SK-N-SH treated with all-trans-retinoic acid at 6 μM for 48 hours (cell line): ENCODE measurements at regions not wholly inside any gene's neighbourhood (a gene's known extent, or its start where the extent isn't known, plus 50 kb on each side); places are given as distances from the start of the nearest gene placed in this dataset.

Source experiments
- ATAC-seq: fragments of 200-7000 bp; cut with Tn5 transposase; 3 replicates; pipeline ENCODE4 v1.9.1; 2020; ENCODE audit warnings: mild to moderate bottlenecking, moderate library complexity
- ARNTL ChIP-seq: fragments of 450-650 bp; formaldehyde crosslinking; IDR thresholded peaks from 2 replicates; pipeline ENCODE4 v1.5.0; 2020; ENCODE audit warnings: low read depth, mild to moderate bottlenecking, moderate library complexity, borderline replicate concordance
- BACH2 ChIP-seq: fragments of 250-450 bp; sonication (Bioruptor Pico); IDR thresholded peaks from 2 replicates; pipeline ENCODE4 v1.9.0; 2021; ENCODE audit warnings: mild to moderate bottlenecking, borderline replicate concordance
- CSDC2 ChIP-seq: fragments of 250-450 bp; sonication (Bioruptor Pico); IDR thresholded peaks from 2 replicates; pipeline ENCODE4 v1.5.0; 2020; ENCODE audit warnings: mild to moderate bottlenecking, moderate library complexity
- ESRRG ChIP-seq: fragments of 250-450 bp; sonication (Bioruptor Pico); IDR thresholded peaks from 2 replicates; pipeline ENCODE4 v1.6.1; 2021; ENCODE audit warnings: mild to moderate bottlenecking
- GLIS3 ChIP-seq: fragments of 250-450 bp; sonication (Bioruptor Pico); IDR thresholded peaks from 2 replicates; pipeline ENCODE4 v1.5.0; 2020; ENCODE audit warnings: mild to moderate bottlenecking, moderate library complexity
- ISL1 ChIP-seq: fragments of 250-450 bp; sonication (Bioruptor Pico); IDR thresholded peaks from 2 replicates; pipeline ENCODE4 v2.1.2; 2022; ENCODE audit warnings: mild to moderate bottlenecking, moderate library complexity
- OSR1 ChIP-seq: fragments of 250-450 bp; sonication (Bioruptor Pico); IDR thresholded peaks from 2 replicates; pipeline ENCODE4 v1.8.0; 2022; ENCODE audit warnings: moderate library complexity, mild to moderate bottlenecking, inconsistent platforms
- PPARA ChIP-seq: fragments of 250-450 bp; sonication (Bioruptor Pico); IDR thresholded peaks from 2 replicates; pipeline ENCODE4 v1.5.0; 2020; ENCODE audit warnings: mild to moderate bottlenecking, borderline replicate concordance
- RARB ChIP-seq: fragments of 250-450 bp; sonication (Bioruptor Pico); IDR thresholded peaks from 2 replicates; pipeline ENCODE4 v1.8.0; 2021; ENCODE audit warnings: mild to moderate bottlenecking, moderate library complexity
- SNAI2 ChIP-seq: fragments of 250-450 bp; sonication (Bioruptor Pico); IDR thresholded peaks from 2 replicates; pipeline ENCODE4 v1.5.0; 2020; ENCODE audit warnings: mild to moderate bottlenecking, moderate library complexity
- TOX ChIP-seq: fragments of 250-450 bp; sonication (Bioruptor Pico); IDR thresholded peaks from 2 replicates; pipeline ENCODE4 v1.8.0; 2021; ENCODE audit warnings: mild to moderate bottlenecking, moderate library complexity, borderline replicate concordance
- ZC3H10 ChIP-seq: fragments of 250-450 bp; sonication (Bioruptor Pico); IDR thresholded peaks from 2 replicates; pipeline ENCODE4 v1.5.1; 2021; ENCODE audit warnings: mild to moderate bottlenecking, moderate library complexity
- ZFP3 ChIP-seq: fragments of 250-450 bp; sonication (Bioruptor Pico); IDR thresholded peaks from 2 replicates; pipeline ENCODE4 v1.5.0; 2020; ENCODE audit warnings: mild to moderate bottlenecking, moderate library complexity
- ZFP30 ChIP-seq: fragments of 450-650 bp; formaldehyde crosslinking; IDR thresholded peaks from 2 replicates; pipeline ENCODE4 v1.5.0; 2022; ENCODE audit warnings: mild to moderate bottlenecking, moderate library complexity
- ZNF565 ChIP-seq: fragments of 450-650 bp; formaldehyde crosslinking; conservative IDR thresholded peaks from 2 replicates; pipeline ENCODE4 v1.5.0; 2020; ENCODE audit warnings: low read depth, mild to moderate bottlenecking, moderate library complexity
- ZNF70 ChIP-seq: fragments of 450-650 bp; formaldehyde crosslinking; IDR thresholded peaks from 2 replicates; pipeline ENCODE4 v1.5.0; 2020; ENCODE audit warnings: mild to moderate bottlenecking, moderate library complexity
- TF ChIP-seq, protein P1 (sequence below): fragments of 250-450 bp; sonication (Bioruptor Pico); IDR thresholded peaks from 2 replicates; pipeline ENCODE4 v1.5.1; 2021; ENCODE audit warnings: mild to moderate bottlenecking, moderate library complexity
- TF ChIP-seq, protein P2 (sequence below): fragments of 250-450 bp; sonication (Bioruptor Pico); IDR thresholded peaks from 2 replicates; pipeline ENCODE4 v1.5.0; 2020; ENCODE audit warnings: mild to moderate bottlenecking, moderate library complexity
- TF ChIP-seq, protein P3 (sequence below): fragments of 250-450 bp; sonication (Bioruptor Pico); IDR thresholded peaks from 2 replicates; pipeline ENCODE4 v1.5.1; 2020; ENCODE audit warnings: low read depth, mild to moderate bottlenecking, moderate library complexity
- TF ChIP-seq, protein P4 (sequence below): fragments of 250-450 bp; sonication (Bioruptor Pico); IDR thresholded peaks from 2 replicates; pipeline ENCODE4 v1.8.0; 2021; ENCODE audit warnings: low read depth, mild to moderate bottlenecking, moderate library complexity, borderline replicate concordance
- TF ChIP-seq, protein P5 (sequence below): fragments of 250-450 bp; sonication (Bioruptor Pico); IDR thresholded peaks from 2 replicates; pipeline ENCODE4 v1.8.0; 2020; ENCODE audit warnings: mild to moderate bottlenecking, moderate library complexity, borderline replicate concordance

DNA sequence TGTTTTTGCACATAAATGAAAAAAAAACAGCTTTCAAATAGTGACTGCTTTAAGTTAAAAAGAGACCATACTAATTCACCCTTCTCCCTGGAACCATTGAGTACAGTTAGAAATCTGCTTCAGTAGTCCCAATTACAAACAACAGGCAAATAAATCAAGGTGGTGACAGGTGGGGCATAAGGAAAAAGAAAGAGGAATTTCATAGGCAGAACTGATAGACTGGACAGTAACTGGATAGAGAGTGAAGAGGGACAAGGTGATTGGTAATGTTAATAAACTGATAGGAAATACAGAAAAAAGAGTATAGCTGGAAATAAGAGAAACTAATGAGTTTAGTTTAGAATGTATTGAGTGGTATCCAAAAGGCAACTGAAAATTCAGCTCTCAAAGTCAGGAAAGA is 56.0 kb downstream of the SLC41A2 start:
- TF ChIP-seq ZFP3 (CRISPR knock-in tag) (no peak), ZC3H10 (CRISPR knock-in tag) (no peak), ZNF70 (CRISPR knock-in tag) (no peak), GLIS3 (no peak), ISL1 (CRISPR knock-in tag) (no peak), ESRRG (no peak), OSR1 (CRISPR knock-in tag) (no peak), SNAI2 (CRISPR knock-in tag) (no peak)
- TF ChIP-seq, protein P1, sequence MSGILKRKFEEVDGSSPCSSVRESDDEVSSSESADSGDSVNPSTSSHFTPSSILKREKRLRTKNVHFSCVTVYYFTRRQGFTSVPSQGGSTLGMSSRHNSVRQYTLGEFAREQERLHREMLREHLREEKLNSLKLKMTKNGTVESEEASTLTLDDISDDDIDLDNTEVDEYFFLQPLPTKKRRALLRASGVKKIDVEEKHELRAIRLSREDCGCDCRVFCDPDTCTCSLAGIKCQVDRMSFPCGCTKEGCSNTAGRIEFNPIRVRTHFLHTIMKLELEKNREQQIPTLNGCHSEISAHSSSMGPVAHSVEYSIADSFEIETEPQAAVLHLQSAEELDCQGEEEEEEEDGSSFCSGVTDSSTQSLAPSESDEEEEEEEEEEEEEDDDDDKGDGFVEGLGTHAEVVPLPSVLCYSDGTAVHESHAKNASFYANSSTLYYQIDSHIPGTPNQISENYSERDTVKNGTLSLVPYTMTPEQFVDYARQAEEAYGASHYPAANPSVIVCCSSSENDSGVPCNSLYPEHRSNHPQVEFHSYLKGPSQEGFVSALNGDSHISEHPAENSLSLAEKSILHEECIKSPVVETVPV (CRISPR knock-in tag), result no peak
- TF ChIP-seq, protein P2, sequence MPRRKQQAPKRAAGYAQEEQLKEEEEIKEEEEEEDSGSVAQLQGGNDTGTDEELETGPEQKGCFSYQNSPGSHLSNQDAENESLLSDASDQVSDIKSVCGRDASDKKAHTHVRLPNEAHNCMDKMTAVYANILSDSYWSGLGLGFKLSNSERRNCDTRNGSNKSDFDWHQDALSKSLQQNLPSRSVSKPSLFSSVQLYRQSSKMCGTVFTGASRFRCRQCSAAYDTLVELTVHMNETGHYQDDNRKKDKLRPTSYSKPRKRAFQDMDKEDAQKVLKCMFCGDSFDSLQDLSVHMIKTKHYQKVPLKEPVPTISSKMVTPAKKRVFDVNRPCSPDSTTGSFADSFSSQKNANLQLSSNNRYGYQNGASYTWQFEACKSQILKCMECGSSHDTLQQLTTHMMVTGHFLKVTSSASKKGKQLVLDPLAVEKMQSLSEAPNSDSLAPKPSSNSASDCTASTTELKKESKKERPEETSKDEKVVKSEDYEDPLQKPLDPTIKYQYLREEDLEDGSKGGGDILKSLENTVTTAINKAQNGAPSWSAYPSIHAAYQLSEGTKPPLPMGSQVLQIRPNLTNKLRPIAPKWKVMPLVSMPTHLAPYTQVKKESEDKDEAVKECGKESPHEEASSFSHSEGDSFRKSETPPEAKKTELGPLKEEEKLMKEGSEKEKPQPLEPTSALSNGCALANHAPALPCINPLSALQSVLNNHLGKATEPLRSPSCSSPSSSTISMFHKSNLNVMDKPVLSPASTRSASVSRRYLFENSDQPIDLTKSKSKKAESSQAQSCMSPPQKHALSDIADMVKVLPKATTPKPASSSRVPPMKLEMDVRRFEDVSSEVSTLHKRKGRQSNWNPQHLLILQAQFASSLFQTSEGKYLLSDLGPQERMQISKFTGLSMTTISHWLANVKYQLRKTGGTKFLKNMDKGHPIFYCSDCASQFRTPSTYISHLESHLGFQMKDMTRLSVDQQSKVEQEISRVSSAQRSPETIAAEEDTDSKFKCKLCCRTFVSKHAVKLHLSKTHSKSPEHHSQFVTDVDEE, result no peak
- TF ChIP-seq, protein P3, sequence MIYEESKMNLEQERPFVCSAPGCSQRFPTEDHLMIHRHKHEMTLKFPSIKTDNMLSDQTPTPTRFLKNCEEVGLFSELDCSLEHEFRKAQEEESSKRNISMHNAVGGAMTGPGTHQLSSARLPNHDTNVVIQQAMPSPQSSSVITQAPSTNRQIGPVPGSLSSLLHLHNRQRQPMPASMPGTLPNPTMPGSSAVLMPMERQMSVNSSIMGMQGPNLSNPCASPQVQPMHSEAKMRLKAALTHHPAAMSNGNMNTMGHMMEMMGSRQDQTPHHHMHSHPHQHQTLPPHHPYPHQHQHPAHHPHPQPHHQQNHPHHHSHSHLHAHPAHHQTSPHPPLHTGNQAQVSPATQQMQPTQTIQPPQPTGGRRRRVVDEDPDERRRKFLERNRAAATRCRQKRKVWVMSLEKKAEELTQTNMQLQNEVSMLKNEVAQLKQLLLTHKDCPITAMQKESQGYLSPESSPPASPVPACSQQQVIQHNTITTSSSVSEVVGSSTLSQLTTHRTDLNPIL (CRISPR knock-in tag), result no peak
- no peak for ATAC-seq

DNA sequence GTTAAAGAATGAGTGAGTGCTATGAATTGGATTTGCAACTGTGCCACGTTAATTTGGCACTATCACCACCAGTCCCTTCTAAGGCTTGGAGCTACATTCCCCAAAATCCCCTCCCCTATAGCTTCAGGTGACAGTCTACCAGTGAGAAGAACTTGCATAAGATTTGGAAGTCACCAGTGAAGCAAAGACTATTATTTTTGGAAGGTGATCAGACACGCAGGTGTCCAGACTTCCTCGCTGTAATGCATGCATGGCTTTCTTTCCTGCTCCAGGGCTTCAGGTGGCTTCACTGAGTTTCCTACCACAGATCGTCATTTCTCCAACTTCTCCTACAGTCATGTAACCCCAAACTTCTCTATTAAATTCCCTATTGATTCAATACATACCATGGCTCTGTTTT is 61.4 kb downstream of the SLC41A2 start:
- TF ChIP-seq, protein P1 (CRISPR knock-in tag), result no peak
- TF ChIP-seq OSR1 (CRISPR knock-in tag), result no peak
- TF ChIP-seq ZFP30 (CRISPR knock-in tag), result no peak
- no peak for TF ChIP-seq ESRRG
- TF ChIP-seq ZC3H10 (CRISPR knock-in tag), result no peak
- no peak for TF ChIP-seq ZFP3 (CRISPR knock-in tag)
- TF ChIP-seq ISL1 (CRISPR knock-in tag), result no peak
- TF ChIP-seq, protein P4, sequence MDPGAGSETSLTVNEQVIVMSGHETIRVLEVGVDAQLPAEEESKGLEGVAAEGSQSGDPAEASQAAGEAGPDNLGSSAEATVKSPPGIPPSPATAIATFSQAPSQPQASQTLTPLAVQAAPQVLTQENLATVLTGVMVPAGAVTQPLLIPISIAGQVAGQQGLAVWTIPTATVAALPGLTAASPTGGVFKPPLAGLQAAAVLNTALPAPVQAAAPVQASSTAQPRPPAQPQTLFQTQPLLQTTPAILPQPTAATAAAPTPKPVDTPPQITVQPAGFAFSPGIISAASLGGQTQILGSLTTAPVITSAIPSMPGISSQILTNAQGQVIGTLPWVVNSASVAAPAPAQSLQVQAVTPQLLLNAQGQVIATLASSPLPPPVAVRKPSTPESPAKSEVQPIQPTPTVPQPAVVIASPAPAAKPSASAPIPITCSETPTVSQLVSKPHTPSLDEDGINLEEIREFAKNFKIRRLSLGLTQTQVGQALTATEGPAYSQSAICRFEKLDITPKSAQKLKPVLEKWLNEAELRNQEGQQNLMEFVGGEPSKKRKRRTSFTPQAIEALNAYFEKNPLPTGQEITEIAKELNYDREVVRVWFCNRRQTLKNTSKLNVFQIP, result no peak
- no peak for TF ChIP-seq GLIS3
- TF ChIP-seq, protein P5, sequence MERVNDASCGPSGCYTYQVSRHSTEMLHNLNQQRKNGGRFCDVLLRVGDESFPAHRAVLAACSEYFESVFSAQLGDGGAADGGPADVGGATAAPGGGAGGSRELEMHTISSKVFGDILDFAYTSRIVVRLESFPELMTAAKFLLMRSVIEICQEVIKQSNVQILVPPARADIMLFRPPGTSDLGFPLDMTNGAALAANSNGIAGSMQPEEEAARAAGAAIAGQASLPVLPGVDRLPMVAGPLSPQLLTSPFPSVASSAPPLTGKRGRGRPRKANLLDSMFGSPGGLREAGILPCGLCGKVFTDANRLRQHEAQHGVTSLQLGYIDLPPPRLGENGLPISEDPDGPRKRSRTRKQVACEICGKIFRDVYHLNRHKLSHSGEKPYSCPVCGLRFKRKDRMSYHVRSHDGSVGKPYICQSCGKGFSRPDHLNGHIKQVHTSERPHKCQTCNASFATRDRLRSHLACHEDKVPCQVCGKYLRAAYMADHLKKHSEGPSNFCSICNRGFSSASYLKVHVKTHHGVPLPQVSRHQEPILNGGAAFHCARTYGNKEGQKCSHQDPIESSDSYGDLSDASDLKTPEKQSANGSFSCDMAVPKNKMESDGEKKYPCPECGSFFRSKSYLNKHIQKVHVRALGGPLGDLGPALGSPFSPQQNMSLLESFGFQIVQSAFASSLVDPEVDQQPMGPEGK, result no peak
- TF ChIP-seq CSDC2 (CRISPR knock-in tag), result no peak
- TF ChIP-seq, protein P2, result no peak
- TF ChIP-seq ZNF70 (CRISPR knock-in tag), result no peak
- no peak for TF ChIP-seq SNAI2 (CRISPR knock-in tag)
- no peak for TF ChIP-seq ZNF565 (CRISPR knock-in tag)
- no peak for TF ChIP-seq TOX (CRISPR knock-in tag)
- TF ChIP-seq RARB (CRISPR knock-in tag), result no peak
- TF ChIP-seq BACH2 (CRISPR knock-in tag), result no peak
- no peak for TF ChIP-seq PPARA (CRISPR knock-in tag)
- TF ChIP-seq ARNTL (CRISPR knock-in tag), result no peak
- TF ChIP-seq, all 23 proteins: peak for 0

More for the DNA sequence above, 61.4 kb downstream of the SLC41A2 start:
- no peak for ATAC-seq
